SJSA1 (cell line): ENCODE measurements at regions not wholly inside any gene's neighbourhood (a gene's known extent, or its start where the extent isn't known, plus 50 kb on each side); places are given as distances from the start of the nearest gene placed in this dataset.

Experiments used
- DNase-seq, 2 experiments: peaks; one replicate each; pipeline ENCODE4 v3.0.0-alpha.2; 2015 to 2020; ENCODE audit warnings: low spot score in 2 of 2, low read depth in 1 of 2
- H3K27ac ChIP-seq: fragments of 250-450 bp; sonication (Bioruptor Pico); 2 replicates; pipeline ENCODE4 v1.5.1; 2020; ENCODE audit warnings: mild to moderate bottlenecking, moderate library complexity
- H3K27me3 ChIP-seq: fragments of 250-450 bp; sonication (Bioruptor Pico); replicated peaks from 2 replicates; pipeline ENCODE4 v1.5.1; 2020; ENCODE audit warnings: mild to moderate bottlenecking, moderate library complexity
- H3K36me3 ChIP-seq: fragments of 250-450 bp; sonication (Bioruptor Pico); 2 replicates; pipeline ENCODE4 v1.5.1; 2020; ENCODE audit warnings: mild to moderate bottlenecking
- H3K4me1 ChIP-seq: fragments of 250-450 bp; sonication (Bioruptor Pico); replicated peaks from 2 replicates; pipeline ENCODE4 v1.6.1; 2021; ENCODE audit warnings: mild to moderate bottlenecking
- H3K4me3 ChIP-seq: fragments of 250-450 bp; sonication (Bioruptor Pico); 2 replicates; pipeline ENCODE4 v1.5.1; 2020; ENCODE audit warnings: mild to moderate bottlenecking
- H3K9me3 ChIP-seq: fragments of 250-450 bp; sonication (Bioruptor Pico); replicated peaks from 2 replicates; pipeline ENCODE4 v1.5.1; 2020; ENCODE audit warnings: mild to moderate bottlenecking

DNA sequence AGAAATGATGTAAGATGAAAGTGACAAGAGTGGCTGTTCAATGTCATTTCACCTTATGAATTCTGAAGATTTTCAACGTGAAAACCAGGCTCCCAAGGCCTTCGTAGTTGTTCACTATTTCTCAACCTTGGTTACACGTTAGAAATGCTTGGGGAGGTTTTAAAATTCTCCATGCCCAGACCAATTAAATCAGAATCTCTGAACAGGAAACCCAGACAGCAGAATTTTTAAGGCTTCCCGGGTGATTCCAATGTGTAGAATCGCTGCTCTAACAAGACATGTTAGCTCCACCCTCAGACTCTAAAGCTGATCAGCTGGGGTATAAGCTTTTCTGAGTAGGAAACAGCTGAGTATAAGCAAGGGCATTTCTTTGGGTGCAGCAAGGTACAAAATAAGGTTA lies 160.4 kb upstream of the TET2 start:
- no peak overlapping the region for H3K27ac ChIP-seq
- H3K9me3 ChIP-seq, result no peaks in the 10 kb centered on the region
- no peaks in the 10 kb centered on the region for H3K27me3 ChIP-seq
- no peaks in the 10 kb centered on the region for H3K4me1 ChIP-seq
- H3K36me3 ChIP-seq, result no peaks in the 10 kb centered on the region
- no peak overlapping the region for H3K4me3 ChIP-seq
- DNase-seq, result no peak

DNA sequence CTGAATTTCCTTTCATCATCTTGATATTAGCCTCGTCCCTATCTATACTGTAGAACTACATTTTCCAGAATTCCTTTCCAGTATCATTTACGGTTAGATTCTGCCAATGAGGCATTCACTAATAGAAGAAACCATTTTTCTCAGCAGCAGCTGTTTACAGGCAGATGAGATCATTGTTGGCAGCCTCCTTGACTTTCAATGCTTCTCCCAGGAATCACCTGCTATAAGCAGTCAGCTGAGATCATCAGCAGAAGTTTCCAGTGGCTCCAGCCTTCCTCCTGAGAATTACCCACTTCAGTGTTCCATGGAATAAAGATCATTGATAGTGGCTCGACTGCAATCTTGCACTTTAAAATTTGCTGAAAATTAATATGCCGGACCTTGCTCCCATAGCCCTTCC lies 157.3 kb upstream of the TET2 start:
- Histone ChIP-seq H3K27ac (no peak overlapping the region), H3K36me3 (no peaks in the 10 kb centered on the region), H3K4me3 (no peak overlapping the region), H3K9me3 (no peaks in the 10 kb centered on the region), H3K4me1 (no peaks in the 10 kb centered on the region), H3K27me3 (no peaks in the 10 kb centered on the region)
- no peak for DNase-seq

DNA sequence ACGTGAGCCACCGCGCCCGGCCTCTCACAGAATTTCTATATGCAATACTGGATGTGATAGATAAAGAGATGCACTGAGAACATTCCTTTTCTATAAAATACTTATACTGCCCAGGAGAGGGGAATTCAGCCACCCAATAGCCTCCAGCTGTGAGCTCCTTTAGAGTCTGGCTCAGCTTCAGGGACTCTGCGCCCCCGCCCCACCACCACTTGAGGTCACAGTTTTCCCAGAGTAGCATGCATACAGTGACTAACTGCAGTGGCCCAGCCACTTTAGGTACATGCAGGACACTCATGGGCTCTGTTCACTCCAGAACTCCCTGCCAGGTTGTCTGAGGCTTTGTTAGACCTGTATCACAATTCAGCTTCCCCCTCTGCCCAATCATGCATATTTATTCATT lies 144.4 kb upstream of the TET2 start:
- H3K36me3 ChIP-seq, result no peaks in the 10 kb centered on the region
- H3K4me3 ChIP-seq, result no peak overlapping the region
- no peaks in the 10 kb centered on the region for H3K27me3 ChIP-seq
- no peak overlapping the region for H3K27ac ChIP-seq
- H3K4me1 ChIP-seq, result no peaks in the 10 kb centered on the region
- DNase-seq, result no peak
- H3K9me3 ChIP-seq, result no peaks in the 10 kb centered on the region

DNA sequence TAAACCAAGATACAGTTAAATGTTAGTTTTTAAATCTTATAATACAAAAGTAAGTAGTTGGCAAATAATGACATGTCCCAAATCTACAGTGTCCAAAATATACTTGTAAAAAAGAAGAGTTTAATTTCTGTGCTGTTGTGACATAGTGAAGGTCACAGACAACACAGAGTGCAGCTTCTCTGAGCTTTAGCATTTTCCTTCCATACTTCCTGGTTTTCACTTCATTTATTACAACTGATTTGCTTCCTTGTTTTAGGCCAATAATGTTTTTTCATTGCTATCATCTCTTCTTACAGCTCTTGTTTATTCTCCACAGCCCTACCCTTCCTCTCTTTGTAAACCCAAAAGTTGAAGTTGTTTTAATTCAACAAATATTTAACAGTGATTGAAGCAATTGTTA lies 132.4 kb upstream of the TET2 start:
- Histone ChIP-seq H3K4me3 (no peak overlapping the region), H3K27me3 (no peaks in the 10 kb centered on the region), H3K36me3 (no peaks in the 10 kb centered on the region), H3K9me3 (no peaks in the 10 kb centered on the region), H3K27ac (no peak overlapping the region), H3K4me1 (no peaks in the 10 kb centered on the region)
- DNase-seq, result no peak

DNA sequence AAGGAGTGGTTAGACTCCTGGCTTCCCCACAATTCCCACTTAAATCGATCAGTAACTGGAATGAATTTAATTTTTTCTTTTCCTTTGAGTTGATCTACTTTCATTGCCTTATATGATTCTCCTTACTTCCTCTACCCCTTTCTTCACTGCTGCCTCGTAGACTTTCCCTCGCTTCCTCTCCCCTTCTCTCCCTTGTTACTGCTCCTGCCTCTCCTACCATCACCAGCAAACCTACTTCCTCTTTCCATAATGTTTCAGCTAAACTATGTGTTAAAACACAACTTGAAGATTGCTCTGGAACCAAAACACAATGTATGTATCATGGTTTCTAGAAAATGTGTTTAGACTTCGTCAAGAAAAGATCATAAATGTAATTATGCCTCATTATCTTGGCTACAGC lies 132.0 kb upstream of the TET2 start:
- no peak overlapping the region for H3K27ac ChIP-seq
- H3K9me3 ChIP-seq, result no peaks in the 10 kb centered on the region
- no peaks in the 10 kb centered on the region for H3K4me1 ChIP-seq
- no peaks in the 10 kb centered on the region for H3K36me3 ChIP-seq
- no peaks in the 10 kb centered on the region for H3K27me3 ChIP-seq
- DNase-seq, result no peak
- H3K4me3 ChIP-seq, result no peak overlapping the region

DNA sequence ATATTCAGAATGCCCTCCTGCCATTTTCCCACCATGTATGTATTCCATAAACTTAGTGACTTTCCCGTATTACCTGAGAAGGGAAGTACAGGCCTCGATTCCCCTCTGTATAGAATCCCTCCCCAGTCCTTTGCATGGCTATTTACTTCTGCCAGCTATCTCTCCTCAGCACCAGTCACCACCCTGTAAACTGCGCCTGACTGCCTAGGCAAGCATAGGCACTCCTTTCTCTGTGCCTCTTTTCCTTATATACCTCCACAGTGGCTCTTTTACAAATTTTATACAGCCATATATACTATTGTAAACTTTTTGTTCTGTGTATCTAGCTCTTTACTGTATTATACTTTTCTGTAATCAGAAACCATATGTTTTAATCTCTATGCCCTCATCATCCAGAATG lies 130.9 kb upstream of the TET2 start:
- H3K4me1 ChIP-seq, result no peaks in the 10 kb centered on the region
- no peaks in the 10 kb centered on the region for H3K9me3 ChIP-seq
- H3K4me3 ChIP-seq, result no peak overlapping the region
- no peaks in the 10 kb centered on the region for H3K27me3 ChIP-seq
- H3K27ac ChIP-seq, result no peak overlapping the region
- no peaks in the 10 kb centered on the region for H3K36me3 ChIP-seq
- no peak for DNase-seq

DNA sequence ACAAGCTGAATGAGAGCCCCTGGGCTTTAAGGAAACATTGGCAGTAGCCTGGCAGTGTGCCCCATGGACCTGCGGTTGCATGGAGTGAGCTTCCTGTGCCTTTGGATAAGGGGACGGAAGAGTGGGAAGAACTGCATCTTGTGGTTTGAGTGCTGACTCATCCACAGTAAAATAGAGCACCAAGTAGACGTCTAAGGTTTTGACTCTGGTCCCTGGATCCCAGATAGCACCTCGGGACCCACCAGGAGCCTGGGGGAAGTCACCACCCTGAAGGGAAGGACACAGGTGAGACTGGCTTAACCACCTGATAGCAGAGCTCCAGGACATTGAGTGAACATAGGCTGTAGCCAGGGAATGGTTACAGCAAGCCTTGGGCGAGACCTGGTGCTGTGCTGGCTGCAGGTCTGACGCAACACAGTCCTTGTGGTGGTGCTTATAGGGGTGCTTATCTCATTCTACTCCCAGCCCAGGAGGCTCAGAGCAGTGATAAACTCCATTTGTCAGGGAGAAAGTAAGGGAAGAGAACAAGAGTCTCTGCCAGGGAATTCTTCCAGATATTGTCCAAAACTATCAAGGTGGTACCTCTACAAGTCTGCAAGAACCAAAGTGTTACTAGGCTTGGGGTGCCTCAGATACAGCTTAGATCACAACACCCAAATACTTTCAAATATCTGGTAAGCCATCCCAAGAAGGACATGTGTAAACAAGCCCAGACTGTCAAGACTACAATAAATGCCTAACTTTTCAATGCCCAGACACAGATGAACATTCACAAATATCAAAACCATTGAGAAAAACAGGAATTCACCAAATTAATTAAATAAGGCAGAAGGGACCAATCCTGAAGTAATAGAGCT lies 123.6 kb upstream of the TET2 start:
- DNase-seq, result no peak
- Histone ChIP-seq H3K27me3 (no peaks in the 10 kb centered on the region), H3K9me3 (no peaks in the 10 kb centered on the region), H3K4me3 (no peak overlapping the region), H3K27ac (no peak overlapping the region), H3K36me3 (no peaks in the 10 kb centered on the region), H3K4me1 (no peaks in the 10 kb centered on the region)

DNA sequence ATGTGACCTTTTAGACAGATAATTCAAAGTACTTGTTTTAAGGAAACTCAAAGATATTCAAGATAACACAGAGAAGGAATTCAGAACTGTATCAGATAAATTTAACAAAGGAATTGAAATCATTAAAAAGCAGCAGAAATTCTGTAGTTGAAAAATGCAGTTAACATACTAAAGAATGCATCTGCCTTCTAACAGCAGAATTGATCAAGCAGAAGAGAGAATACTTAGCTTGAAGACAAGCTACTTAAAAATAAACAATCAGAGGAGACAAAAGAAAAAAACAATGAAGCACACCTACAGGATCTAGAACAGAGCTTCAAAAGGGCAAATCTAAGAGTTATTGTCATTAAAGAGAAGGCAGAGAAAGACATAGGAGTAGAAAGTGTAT lies 123.0 kb upstream of the TET2 start:
- H3K27me3 ChIP-seq, result no peaks in the 10 kb centered on the region
- no peaks in the 10 kb centered on the region for H3K9me3 ChIP-seq
- DNase-seq, result no peak
- H3K4me3 ChIP-seq, result no peak overlapping the region
- no peak overlapping the region for H3K27ac ChIP-seq
- no peaks in the 10 kb centered on the region for H3K4me1 ChIP-seq
- no peaks in the 10 kb centered on the region for H3K36me3 ChIP-seq

DNA sequence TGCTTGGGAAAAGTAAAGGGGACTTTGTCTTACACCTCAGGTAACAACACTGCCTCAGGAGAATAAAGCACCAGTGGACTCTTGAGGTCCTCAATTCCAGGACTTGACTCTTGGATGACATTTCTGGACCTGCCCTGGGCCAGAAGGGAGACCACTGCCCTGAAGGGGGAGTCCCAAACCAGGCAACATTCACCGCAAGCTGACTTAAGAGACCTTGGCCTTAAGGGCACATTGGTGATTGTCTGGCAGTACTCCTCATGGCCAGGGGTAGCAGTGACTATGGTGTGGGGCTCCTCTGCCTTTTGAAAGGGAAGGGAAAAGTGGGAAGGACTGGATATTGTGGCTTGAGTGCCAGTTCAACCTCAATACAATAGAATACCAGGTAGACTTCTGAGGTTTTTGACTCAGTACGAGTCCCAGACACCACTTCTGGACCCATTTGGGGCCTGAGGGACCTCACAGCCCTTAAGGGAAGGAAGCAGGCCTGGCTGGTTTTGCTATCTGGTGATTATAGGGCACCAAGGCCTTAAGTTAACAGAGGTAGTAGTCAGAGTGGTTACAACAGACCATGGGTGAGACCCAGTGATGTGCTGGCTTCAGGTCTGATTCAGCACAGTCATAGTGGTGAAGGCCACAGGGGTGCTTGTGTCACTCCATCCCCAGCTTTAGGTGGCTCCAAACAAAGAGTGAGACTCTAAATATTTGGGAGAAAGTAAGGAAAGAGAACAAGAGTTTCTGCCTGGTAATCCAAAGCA lies 121.2 kb upstream of the TET2 start:
- no peak for DNase-seq
- H3K27me3 ChIP-seq, result no peaks in the 10 kb centered on the region
- no peak overlapping the region for H3K4me3 ChIP-seq
- no peaks in the 10 kb centered on the region for H3K36me3 ChIP-seq
- no peaks in the 10 kb centered on the region for H3K4me1 ChIP-seq
- no peaks in the 10 kb centered on the region for H3K9me3 ChIP-seq
- no peak overlapping the region for H3K27ac ChIP-seq

DNA sequence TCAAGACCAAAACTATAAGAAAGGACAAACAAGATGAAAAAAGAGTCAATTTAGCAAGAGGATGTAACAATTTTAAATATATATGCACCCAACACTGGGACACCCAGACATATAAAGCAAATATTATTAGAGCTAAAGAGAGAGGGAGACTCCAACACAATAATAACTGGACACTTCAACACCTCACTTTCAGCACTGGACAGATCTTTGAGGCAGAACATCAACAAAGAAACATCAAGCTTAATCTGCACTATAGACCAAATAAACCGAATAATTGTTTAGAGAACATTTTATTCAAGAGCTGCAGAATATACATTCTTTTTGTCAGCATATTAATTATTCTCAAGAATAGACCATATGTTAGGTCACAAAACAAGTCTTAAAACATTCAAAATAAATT lies 109.7 kb upstream of the TET2 start:
- H3K36me3 ChIP-seq, result no peaks in the 10 kb centered on the region
- no peak overlapping the region for H3K27ac ChIP-seq
- H3K4me3 ChIP-seq, result no peak overlapping the region
- no peak for DNase-seq
- no peaks in the 10 kb centered on the region for H3K9me3 ChIP-seq
- H3K4me1 ChIP-seq, result no peaks in the 10 kb centered on the region
- no peaks in the 10 kb centered on the region for H3K27me3 ChIP-seq

DNA sequence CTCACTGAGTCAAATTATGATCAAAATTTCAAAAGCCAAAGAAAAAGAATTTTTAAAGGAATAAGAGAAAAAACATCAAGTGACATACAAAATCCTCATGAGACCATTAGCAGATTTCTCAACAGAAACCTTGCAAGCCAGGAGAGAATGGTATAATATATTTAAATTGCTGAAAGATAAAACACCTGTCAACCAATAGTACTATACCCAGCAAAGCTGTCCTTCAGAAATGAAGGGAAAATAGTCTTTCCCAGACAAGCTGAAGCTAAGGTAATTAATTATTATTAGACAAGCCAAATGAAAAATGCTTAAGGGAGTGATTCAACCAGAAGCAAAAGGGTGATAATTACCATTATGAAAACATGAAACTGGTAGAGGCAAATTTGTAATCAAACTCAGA lies 104.2 kb upstream of the TET2 start:
- no peaks in the 10 kb centered on the region for H3K36me3 ChIP-seq
- H3K27ac ChIP-seq, result no peak overlapping the region
- no peaks in the 10 kb centered on the region for H3K4me1 ChIP-seq
- H3K9me3 ChIP-seq, result no peaks in the 10 kb centered on the region
- H3K27me3 ChIP-seq, result no peaks in the 10 kb centered on the region
- DNase-seq, result no peak
- no peak overlapping the region for H3K4me3 ChIP-seq

DNA sequence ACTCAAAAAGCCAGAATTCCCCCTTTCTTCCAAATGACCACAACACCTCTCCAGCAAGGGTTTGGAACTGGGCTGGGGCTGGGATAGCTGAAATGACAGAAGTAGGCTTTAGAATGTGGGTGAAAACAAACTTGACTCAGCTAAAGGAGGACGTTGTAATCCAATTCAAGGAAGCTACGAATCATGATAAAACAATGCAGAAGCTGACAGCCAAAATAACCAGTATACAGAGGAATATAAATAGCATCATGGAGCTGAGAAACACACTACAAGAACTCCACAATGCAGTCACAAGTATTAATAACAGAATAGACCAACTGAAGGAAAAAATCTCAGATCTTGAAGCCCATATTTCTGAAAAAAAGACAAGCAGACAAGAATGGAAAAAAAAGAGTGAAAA lies 95.8 kb upstream of the TET2 start:
- no peak for DNase-seq
- Histone ChIP-seq H3K9me3 (no peaks in the 10 kb centered on the region; the same call in 1 of the 2 replicates), H3K27ac (no peak overlapping the region), H3K36me3 (no peaks in the 10 kb centered on the region), H3K4me3 (no peak overlapping the region), H3K27me3 (no peaks in the 10 kb centered on the region), H3K4me1 (no peaks in the 10 kb centered on the region)

DNA sequence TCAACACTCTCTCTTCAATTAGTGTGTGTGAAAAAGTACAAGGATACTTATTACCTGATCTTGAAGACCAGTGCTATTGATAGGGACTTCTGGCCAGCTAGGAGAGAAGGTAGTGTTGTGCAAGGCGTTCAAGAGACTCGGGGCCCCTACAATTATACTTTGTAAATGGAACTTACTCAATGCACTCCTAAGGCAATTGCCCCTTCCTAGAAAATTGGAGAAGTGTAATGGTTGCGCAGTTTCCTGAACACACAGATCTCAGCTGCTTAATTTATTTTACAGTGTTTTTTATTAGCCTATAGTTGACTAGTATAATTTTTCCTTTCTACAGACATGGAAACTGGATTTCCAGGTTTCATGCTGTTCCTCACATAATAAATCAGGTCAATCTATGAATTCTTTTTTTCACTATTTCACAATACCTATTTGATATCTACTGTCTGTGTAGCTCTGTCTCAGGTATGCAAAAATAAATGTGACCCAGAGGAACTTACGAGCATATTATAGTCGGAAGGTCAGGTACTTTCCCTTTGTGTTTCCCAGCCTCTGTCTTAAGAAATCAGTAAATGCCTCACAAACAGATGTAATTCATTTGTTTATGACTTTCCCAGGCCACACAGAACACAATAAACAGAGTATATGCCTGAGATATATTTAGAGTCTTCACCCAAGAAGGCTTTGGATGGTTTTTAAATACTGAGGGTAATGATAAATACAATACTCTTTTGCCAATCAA lies 89.1 kb upstream of the TET2 start:
- H3K9me3 ChIP-seq, result no peaks in the 10 kb centered on the region
- no peak overlapping the region for H3K4me3 ChIP-seq
- DNase-seq, result peak in 1 of 2 experiments; percentile 5

More for the DNA sequence above, 89.1 kb upstream of the TET2 start:
- no peaks in the 10 kb centered on the region for H3K36me3 ChIP-seq
- peaks cover 22% of the 10 kb centered on the region for H3K4me1 ChIP-seq
- no peaks in the 10 kb centered on the region for H3K27me3 ChIP-seq
- H3K27ac ChIP-seq, result no peak overlapping the region
